GM18498 (cell line): ENCODE measurements at regions not wholly inside any gene's neighbourhood (a gene's known extent, or its start where the extent isn't known, plus 50 kb on each side); places are given as distances from the start of the nearest gene placed in this dataset.
"Not testable (repeated sequence)": the region's sequence is repeated elsewhere in the genome, so short reads cannot be mapped to it uniquely, and the experiment has no call there.

ENCODE experiments used
- ATAC-seq: cut with Tn5 transposase; IDR thresholded peaks from one replicate; pipeline ENCODE4 v1.9.1; 2021; ENCODE audit warnings: mild to moderate bottlenecking, moderate library complexity; ENCODE audit not compliant: unreplicated experiment

GRCh38 chr10:123309731-123310130, 155.5 kb downstream of the BUB3 start:
- ATAC-seq = no peak

DNA sequence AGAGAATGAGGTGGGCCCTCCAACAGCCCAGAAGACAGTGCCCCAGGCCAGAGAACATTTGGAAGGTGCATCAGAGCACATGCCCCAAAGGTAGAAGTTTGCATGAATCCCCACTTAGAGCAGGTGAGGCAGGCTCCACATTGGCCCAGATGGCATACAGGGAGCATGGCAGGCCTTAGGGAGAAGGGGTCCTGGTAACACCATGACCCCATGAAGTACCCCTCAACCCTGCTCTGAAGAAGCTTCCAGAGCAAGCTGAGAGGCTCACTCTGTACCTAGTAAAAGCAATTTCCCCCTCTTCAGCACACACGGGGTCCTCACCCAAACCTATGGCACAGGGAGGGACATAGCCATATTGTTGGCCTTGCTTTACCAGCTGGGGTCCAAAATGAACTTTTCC, 162.6 kb downstream of the BUB3 start:
- ATAC-seq = no peak

GRCh38 chr10:123318516-123318915, 164.3 kb downstream of the BUB3 start:
- no peak for ATAC-seq

- no peak for ATAC-seq
Measured at GRCh38 chr10:123320091-123320490, 165.9 kb downstream of the BUB3 start.

DNA sequence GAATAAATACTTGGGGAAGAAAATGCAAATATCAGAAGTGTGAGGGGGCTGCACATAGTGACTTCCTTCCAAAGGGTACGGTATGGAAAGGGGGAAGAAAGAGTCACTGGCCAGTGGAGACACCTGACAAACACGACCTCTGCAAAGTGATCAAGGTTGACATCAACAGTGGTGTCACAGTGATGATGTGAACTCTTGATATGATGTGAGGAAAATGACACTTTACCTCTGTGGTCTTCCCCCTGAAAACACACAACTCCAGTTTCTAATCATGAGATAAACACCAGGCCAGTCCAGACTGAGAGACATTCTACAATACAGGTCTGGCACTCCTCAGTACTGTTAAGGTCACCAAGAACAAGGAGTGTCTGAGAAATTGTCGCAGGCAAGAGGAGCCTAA, 169.7 kb downstream of the BUB3 start:
- ATAC-seq = no peak

GRCh38 chr10:123325663-123326190, 171.5 kb downstream of the BUB3 start:
- ATAC-seq = no peak

DNA sequence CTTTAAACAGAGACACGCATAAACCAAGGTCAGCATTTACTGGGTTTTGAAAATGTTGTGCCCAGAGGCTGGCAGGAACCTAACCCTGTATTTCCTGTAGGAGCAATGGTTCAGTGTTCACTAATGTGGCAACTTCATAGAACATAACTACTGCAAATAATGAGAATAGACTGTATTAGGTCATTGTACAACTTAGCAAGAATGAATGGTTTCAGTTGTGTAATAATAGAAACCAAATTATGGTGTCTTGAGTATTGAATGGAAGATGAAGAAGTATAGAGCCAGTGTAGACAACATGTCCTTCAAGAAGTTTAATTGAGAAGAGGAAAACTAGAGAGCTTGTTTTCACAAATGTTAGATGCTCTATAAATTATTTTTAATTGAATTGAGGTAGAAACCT, 172.5 kb downstream of the BUB3 start:
- ATAC-seq = no peak

DNA sequence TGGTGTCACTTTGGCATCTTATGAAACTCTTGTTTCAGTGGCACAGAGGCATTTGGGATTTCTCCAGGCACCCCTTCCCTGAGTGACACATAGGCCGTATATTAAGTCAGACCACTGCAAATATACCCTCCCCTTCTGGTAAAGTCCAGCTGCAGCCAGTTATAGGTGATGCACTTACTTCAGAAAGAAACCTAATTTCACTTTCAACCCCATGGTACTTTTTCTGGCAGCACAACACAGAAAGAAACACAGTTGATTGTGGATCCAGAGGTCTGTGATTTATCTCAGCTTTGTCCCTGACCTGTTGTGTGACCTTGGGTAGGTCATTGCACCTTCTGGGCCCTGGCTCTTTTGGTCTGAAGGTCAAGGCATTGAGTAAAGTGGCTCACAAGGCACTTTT, 173.2 kb downstream of the BUB3 start:
- ATAC-seq = peak; percentile 76

GRCh38 chr10:123327896-123328295, 173.7 kb downstream of the BUB3 start:
- ATAC-seq = no peak

DNA sequence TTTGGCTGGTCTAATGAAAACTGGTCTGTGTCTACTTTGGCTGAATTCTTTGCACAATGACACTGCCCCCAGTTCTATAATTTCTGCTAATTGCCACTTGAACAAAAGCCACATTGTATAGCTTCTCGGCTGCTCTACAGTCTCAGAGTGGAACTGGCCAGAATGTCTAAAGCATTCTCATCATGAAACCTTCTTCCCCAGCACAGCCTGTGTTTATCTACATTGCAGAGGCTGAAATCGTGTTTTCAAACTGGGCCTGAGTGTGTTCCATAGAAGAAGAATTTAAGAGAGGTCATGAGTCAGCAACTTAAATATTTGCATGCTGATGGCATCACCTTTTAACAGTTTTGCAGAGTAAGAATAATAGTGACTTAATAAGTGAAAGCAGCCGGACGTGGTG, 177.2 kb downstream of the BUB3 start:
- no peak for ATAC-seq

GRCh38 chr10:123346581-123346980, 192.4 kb downstream of the BUB3 start:
- no peak for ATAC-seq

DNA sequence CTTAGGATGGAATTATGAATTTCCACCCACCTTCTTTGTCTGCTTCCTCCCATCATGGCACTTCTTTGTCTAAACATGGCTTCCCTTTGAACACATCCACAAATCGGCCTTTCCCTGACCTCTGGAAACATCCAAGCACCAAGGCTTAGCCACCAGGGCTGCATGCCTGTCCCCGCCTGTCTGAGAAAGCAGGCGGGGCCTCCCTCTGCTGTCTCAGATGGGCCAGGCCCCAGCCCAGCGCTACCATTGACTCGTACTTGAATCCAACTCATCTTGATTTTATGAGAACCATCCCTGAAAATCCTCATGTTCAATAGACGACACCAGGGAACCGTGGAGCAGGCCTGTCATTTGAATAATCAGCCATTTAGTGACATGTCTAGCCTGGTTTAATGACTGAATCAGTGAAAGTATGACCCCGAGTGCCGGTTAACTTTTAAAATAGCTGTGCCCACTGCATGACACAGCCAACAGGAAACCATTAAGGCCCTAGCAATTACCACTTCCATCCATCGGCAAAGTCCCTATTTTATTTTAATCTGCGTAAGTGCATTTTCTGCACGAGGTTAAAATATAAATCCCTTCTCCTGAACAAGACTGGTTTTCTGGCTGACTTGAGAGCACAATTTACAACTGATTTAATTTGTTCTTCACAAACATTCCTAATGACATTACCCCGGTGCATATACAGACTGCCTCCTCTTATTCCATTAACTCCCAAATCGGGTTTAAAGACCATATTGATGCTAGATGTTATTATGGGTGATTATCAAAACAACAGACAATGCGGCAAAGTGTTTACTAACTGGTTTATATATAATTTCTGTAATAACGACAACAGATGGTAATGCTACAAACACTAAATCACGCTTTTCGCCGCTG, 194.7 kb downstream of the BUB3 start:
- ATAC-seq = no peak

GRCh38 chr10:123351715-123352114, 197.5 kb downstream of the BUB3 start:
- no peak for ATAC-seq

DNA sequence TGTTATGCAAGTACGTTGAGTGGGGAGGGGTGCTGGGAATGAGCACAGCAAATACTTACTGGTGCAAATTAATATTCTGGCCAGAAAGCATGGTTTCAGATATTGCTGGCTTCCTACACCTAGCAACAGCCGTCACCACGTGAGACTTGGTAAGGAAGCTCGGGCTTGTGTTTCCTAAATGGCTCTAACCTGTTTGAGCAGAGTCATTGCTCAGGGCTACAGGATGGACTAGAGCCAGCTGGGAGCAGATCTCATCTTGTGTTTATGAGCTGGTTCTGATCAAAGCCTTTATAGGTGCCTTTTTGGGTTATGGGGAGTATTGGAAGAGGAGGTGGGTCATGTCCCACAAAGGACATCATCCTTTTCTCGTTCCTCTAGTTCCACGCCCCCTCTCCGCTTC, 200.3 kb downstream of the BUB3 start:
- no peak for ATAC-seq

DNA sequence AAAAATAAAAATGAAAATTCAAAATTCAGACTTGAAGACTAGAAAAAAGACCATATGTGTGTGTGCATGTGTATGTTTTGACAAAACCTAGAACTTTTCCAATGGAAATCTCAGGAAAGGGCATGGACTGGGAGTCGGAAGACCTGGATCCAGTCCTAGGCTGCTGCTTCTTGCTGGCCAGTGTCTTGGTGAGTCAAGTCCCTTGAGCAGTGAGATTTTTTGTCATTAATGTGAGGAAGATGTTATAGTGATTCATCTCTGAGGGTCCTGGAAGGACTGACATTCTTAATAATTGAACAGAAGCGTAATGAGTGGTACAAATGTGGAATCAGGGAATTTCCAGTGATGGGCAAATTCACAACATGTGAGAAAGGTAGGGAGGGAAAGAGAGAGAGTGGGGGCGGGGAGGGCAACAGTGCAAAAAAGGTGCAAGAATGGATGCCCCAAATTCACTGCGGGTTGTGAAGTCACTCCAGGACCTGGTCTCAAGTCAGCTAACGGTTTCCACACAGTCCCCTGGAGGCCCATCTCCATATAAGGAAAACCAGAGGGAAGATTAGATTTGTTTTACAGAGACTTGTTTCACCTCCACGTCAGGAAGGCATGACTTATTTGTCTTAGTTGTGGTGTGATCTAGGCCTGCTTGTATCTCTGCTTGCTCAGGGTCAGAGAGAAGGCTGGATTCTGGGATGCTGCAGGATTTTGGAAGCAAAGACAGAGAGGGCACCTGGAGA, 201.7 kb downstream of the BUB3 start:
- no peak for ATAC-seq

DNA sequence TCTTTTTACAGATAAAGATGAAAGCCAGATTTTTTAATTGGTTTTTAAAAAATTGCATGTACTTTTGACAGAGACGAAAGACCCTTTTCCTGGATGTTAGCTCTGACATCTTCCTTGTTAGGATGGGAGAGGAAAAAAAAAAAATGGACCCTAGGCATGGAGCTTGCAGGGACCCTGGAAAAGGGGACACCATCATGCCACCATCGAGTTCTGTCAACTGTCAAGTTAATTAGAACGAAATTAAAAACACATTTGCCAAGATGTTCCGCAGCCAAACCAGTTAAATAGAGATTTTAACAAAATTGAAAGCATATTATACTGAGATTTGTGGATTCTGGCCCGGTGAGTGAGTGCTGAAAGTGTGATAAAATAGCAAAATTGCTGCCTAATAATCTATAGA, 202.6 kb downstream of the BUB3 start:
- ATAC-seq = no peak

DNA sequence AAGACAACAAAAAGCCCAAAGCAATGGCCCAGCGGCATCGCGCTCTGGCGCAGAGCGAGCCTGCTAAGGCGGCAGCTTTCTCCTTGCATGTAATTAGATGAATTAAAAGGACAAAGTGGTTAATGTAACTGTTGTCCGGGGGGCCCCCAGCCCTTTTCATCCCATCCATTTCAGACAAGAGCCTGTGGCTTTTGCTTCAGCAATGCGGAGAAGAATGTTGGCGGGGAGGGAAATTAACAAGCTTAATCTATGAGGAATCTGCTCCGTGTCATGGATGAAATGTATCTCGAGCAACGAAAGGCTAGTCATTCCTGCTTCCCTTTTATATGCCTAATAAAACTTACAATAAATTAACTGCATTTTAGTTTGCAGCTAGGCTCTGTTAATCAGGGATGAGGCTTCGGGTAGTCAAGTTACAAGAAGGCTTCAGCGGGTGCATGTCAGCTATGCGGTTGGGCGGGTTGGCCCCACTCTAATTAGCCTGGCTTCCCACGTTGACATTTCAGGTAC, 203.3 kb downstream of the BUB3 start:
- no peak for ATAC-seq

DNA sequence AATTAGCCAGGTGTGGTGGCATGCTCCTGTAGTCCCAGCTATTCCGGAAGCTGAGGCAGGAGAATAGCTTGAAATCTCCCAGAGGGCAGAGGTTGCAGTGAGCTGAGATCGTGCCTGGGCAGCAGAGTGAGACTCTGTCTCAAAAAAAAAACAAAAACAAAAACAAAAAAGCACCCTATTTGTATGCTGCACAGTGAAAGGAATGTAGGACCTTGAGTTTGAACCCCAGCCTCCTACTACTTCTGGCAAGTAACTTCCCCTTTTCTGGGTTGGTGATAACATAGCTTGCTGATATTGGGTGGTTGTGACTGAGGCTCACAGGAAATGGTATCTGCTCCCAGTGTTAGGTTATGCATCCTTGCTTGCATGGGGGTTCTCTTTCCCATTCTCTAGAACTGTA, 205.3 kb downstream of the BUB3 start:
- no peak for ATAC-seq

DNA sequence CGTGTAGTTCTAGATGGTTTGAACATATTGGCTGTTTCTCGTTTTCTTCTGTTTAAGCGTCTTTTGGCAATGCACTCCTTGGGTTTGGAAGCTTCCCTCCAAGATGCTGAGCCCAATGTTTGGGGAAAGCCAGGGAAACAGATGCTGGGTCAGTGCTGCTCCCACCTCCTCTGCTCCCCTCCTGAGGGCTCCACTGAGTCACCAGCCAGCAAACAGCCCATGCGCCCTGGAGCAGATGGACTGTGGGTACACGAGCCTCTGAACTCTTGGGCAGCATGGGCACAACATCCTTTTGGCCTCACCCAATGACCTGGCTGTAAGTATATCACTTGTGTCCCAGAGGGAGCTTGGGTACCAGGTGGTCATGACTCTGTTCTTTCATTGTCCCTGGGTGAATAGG, 207.6 kb downstream of the BUB3 start:
- ATAC-seq = no peak

DNA sequence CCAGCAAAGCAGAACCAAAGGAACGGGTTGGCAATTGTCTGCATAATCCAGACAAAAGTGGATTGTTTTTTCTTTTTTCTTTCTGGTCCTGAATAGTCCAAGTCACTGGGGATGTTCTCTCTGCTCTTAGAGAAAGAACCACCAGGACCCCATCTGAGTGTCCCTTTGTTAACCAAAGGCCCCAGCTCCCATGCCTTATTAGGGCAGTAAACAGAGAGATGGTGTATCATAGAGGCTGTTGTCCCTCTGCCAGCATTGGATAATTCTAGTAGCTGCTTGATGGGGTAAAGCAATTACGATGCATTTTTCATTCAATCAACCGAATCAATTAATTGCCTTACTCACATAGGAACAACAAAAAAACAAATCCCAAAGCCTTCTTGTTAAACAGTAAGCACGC, 213.0 kb downstream of the BUB3 start:
- no peak for ATAC-seq

- not testable (repeated sequence) for ATAC-seq
Measured at GRCh38 chr10:123371626-123372025, 217.4 kb downstream of the BUB3 start.

DNA sequence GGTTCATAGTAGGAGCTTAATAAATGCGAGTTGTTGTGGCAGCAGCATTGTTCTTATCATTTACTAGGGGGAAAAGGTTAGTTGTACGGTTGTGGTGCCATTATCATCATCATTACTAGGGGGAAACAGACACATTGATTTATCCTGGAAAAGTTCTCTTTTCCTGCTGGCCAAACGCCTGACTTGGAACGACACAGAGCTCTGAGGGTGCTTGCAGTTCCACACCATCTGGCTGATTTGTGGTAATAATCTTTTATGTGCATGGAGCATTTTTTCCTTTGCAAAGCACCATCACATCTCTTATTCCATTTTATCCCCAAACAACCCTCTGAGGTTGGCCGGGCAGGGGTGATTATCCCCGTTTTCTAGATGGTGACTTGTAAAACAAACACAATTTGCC, 219.4 kb downstream of the BUB3 start:
- ATAC-seq = no peak
